WTC11 (cell line): ENCODE measurements at regions not wholly inside any gene's neighbourhood (a gene's known extent, or its start where the extent isn't known, plus 50 kb on each side); places are given as distances from the start of the nearest gene placed in this dataset.

ENCODE experiments used
- ATAC-seq: fragments of 200-7000 bp; cut with Tn5 transposase; 2 replicates; pipeline ENCODE4 v1.10.0; 2021; ENCODE audit warnings: mild to moderate bottlenecking, moderate library complexity
- CTCF ChIA-PET: fragments of 300-600 bp; sonication (Branson Sonifier 250); formaldehyde crosslinking; loops from one replicate; lab custom pipeline; 2021; ENCODE audit warnings: antibody characterized with exemption; lab: Charles Lee
- POLR2A ChIA-PET: fragments of 350-600 bp; sonication (Branson Sonifier 250); formaldehyde crosslinking; loops from one replicate; lab custom pipeline; 2021; ENCODE audit warnings: antibody characterized with exemption; lab: Charles Lee
- DNase-seq: peaks from one replicate; pipeline ENCODE4 v3.0.0; 2021; ENCODE audit warnings: low spot score
- H3K27ac Mint-ChIP-seq: 2 replicates; pipeline ENCODE4 v1.8.0; 2021; ENCODE audit warnings: mixed read lengths
- H3K27me3 Mint-ChIP-seq: 2 replicates; pipeline ENCODE4 v1.8.0; 2021; ENCODE audit warnings: low read depth, mild to moderate bottlenecking, moderate library complexity, mixed read lengths
- H3K36me3 Mint-ChIP-seq: 2 replicates; pipeline ENCODE4 v1.8.0; 2021; ENCODE audit warnings: mixed read lengths
- H3K4me1 Mint-ChIP-seq: 2 replicates; pipeline ENCODE4 v1.8.0; 2022; ENCODE audit warnings: mixed read lengths
- H3K4me3 Mint-ChIP-seq: 2 replicates; pipeline ENCODE4 v1.8.0; 2021; ENCODE audit warnings: mild to moderate bottlenecking, moderate library complexity, mixed read lengths
- H3K9me3 Mint-ChIP-seq: 2 replicates; pipeline ENCODE4 v1.8.0; 2021; ENCODE audit warnings: mixed read lengths
- E2F4 ChIP-seq: sonication (generic); formaldehyde crosslinking; IDR thresholded peaks from 2 replicates; pipeline ENCODE4 v1.8.1; 2022; ENCODE audit warnings: low read depth, mild to moderate bottlenecking, moderate library complexity, missing genetic modification reagents, borderline replicate concordance
- GRHL2 ChIP-seq: fragments of 250-450 bp; sonication (Bioruptor Pico); IDR thresholded peaks from 2 replicates; pipeline ENCODE4 v1.8.0; 2022; ENCODE audit warnings: mild to moderate bottlenecking, moderate library complexity; ENCODE audit not compliant: insufficient replicate concordance, severe bottlenecking
- MLX ChIP-seq: sonication (generic); formaldehyde crosslinking; IDR thresholded peaks from 2 replicates; pipeline ENCODE4 v1.8.1; 2023; ENCODE audit warnings: mild to moderate bottlenecking, missing genetic modification reagents, moderate library complexity
- MYBL2 ChIP-seq: sonication (generic); formaldehyde crosslinking; IDR thresholded peaks from 2 replicates; pipeline ENCODE4 v1.8.1; 2023; ENCODE audit warnings: mild to moderate bottlenecking, moderate library complexity, missing genetic modification reagents
- NFATC4 ChIP-seq: fragments of 250-450 bp; sonication (Bioruptor Pico); IDR thresholded peaks from 2 replicates; pipeline ENCODE4 v1.9.0; 2021; ENCODE audit warnings: mild to moderate bottlenecking
- NR2C2 ChIP-seq: sonication (generic); formaldehyde crosslinking; IDR thresholded peaks from 2 replicates; pipeline ENCODE4 v1.8.0; 2022; ENCODE audit warnings: mild to moderate bottlenecking, missing genetic modification reagents
- NR3C1 ChIP-seq: sonication (generic); formaldehyde crosslinking; conservative IDR thresholded peaks from 2 replicates; pipeline ENCODE4 v1.8.1; 2023; ENCODE audit warnings: low read depth, mild to moderate bottlenecking, missing genetic modification reagents
- PRDM15 ChIP-seq: sonication (generic); formaldehyde crosslinking; IDR thresholded peaks from 2 replicates; pipeline ENCODE4 v1.8.0; 2022; ENCODE audit warnings: missing genetic modification reagents
- SMAD4 ChIP-seq: sonication (generic); formaldehyde crosslinking; IDR thresholded peaks from 2 replicates; pipeline ENCODE4 v1.8.0; 2022; ENCODE audit warnings: mild to moderate bottlenecking, missing genetic modification reagents
- TP53 ChIP-seq: sonication (generic); formaldehyde crosslinking; IDR thresholded peaks from 2 replicates; pipeline ENCODE4 v1.8.1; 2023; ENCODE audit warnings: mild to moderate bottlenecking, missing genetic modification reagents
- USF1 ChIP-seq: sonication (generic); formaldehyde crosslinking; IDR thresholded peaks from 2 replicates; pipeline ENCODE4 v1.8.0; 2022; ENCODE audit warnings: mild to moderate bottlenecking, missing genetic modification reagents
- USF2 ChIP-seq: sonication (generic); formaldehyde crosslinking; IDR thresholded peaks from 2 replicates; pipeline ENCODE4 v1.8.1; 2023; ENCODE audit warnings: mild to moderate bottlenecking, missing genetic modification reagents, moderate library complexity
- ZNF219 ChIP-seq: sonication (generic); formaldehyde crosslinking; IDR thresholded peaks from 2 replicates; pipeline ENCODE4 v1.8.0; 2023; ENCODE audit warnings: missing genetic modification reagents, mild to moderate bottlenecking, borderline replicate concordance
- ZNF232 ChIP-seq: sonication (generic); formaldehyde crosslinking; IDR thresholded peaks from 2 replicates; pipeline ENCODE4 v1.8.0; 2022; ENCODE audit warnings: mild to moderate bottlenecking, missing genetic modification reagents
- ZNF317 ChIP-seq: sonication (generic); formaldehyde crosslinking; IDR thresholded peaks from 2 replicates; pipeline ENCODE4 v1.8.1; 2023; ENCODE audit warnings: low read depth, mild to moderate bottlenecking, moderate library complexity, missing genetic modification reagents, borderline replicate concordance

- no peak for TF ChIP-seq NR2C2 (CRISPR knock-in tag)
- TF ChIP-seq MYBL2 (CRISPR knock-in tag), result no peak
- no peak for TF ChIP-seq ZNF219 (CRISPR knock-in tag)
- no peak for TF ChIP-seq USF1 (CRISPR knock-in tag)
- TF ChIP-seq TP53 (CRISPR knock-in tag), result no peak
These were observed 156.4 kb upstream of the SYNCRIP start (continued) for GRCh38 chr6:85798931-85799652.

- no peaks in the 10 kb centered on the region for H3K4me1 Mint-ChIP-seq
- no peak overlapping the region for H3K4me3 Mint-ChIP-seq
- no peaks in the 10 kb centered on the region for H3K27me3 Mint-ChIP-seq
- H3K36me3 Mint-ChIP-seq, result no peaks in the 10 kb centered on the region
- ChIA-PET CTCF (no interaction called here), POLR2A (no interaction called here)
- ATAC-seq (no peak), DNase-seq (no peak)
- TF ChIP-seq ZNF317, result no peak
- peaks cover 10% of the 10 kb centered on the region for H3K9me3 Mint-ChIP-seq
- H3K27ac Mint-ChIP-seq, result no peak overlapping the region
These were observed 155.3 kb upstream of the SYNCRIP start for GRCh38 chr6:85797993-85798392.

GRCh38 chr6:85795945-85796344 is 153.3 kb upstream of the SYNCRIP start:
- CTCF ChIA-PET, result no interaction called here
- TF ChIP-seq NR3C1 (CRISPR knock-in tag) (no peak), NFATC4 (no peak), MYBL2 (CRISPR knock-in tag) (no peak), SMAD4 (CRISPR knock-in tag) (no peak), ZNF232 (no peak), E2F4 (CRISPR knock-in tag) (no peak), PRDM15 (CRISPR knock-in tag) (no peak), MLX (CRISPR knock-in tag) (no peak), GRHL2 (no peak), USF2 (CRISPR knock-in tag) (no peak)
- no peak for ATAC-seq

More at GRCh38 chr6:85795945-85796344, 153.3 kb upstream of the SYNCRIP start:
- Mint-ChIP-seq H3K27me3 (no peaks in the 10 kb centered on the region), H3K4me3 (no peak overlapping the region), H3K36me3 (no peaks in the 10 kb centered on the region), H3K27ac (no peak overlapping the region), H3K9me3 (peaks cover 26% of the 10 kb centered on the region), H3K4me1 (no peaks in the 10 kb centered on the region)
- POLR2A ChIA-PET, result no interaction called here
- DNase-seq, result no peak
